BLaER1 (cell line): ENCODE measurements at regions not wholly inside any gene's neighbourhood (a gene's known extent, or its start where the extent isn't known, plus 50 kb on each side); places are given as distances from the start of the nearest gene placed in this dataset.

ENCODE experiments used
- H3K27ac ChIP-seq: shearing (Covaris generic); formaldehyde crosslinking; 2 replicates; pipeline ENCODE4 v1.8.1; 2022
- H3K27me3 ChIP-seq: shearing (Covaris generic); formaldehyde crosslinking; 2 replicates; pipeline ENCODE4 v1.8.1; 2022
- H3K36me3 ChIP-seq: shearing (Covaris generic); formaldehyde crosslinking; 2 replicates; pipeline ENCODE4 v1.8.1; 2022
- H3K4me1 ChIP-seq: shearing (Covaris generic); formaldehyde crosslinking; 2 replicates; pipeline ENCODE4 v1.8.1; 2022
- H3K4me2 ChIP-seq: shearing (Covaris generic); formaldehyde crosslinking; 2 replicates; pipeline ENCODE4 v1.8.1; 2022
- H3K4me3 ChIP-seq: shearing (Covaris generic); formaldehyde crosslinking; 2 replicates; pipeline ENCODE4 v1.8.1; 2022
- H3K9ac ChIP-seq: shearing (Covaris generic); formaldehyde crosslinking; 2 replicates; pipeline ENCODE4 v1.8.1; 2022
- H3K9me3 ChIP-seq: shearing (Covaris generic); formaldehyde crosslinking; 2 replicates; pipeline ENCODE4 v1.8.1; 2022
- H4K20me1 ChIP-seq: shearing (Covaris generic); formaldehyde crosslinking; 2 replicates; pipeline ENCODE4 v1.8.1; 2022
- Cebpa-rat ChIP-seq: shearing (Covaris generic); IDR thresholded peaks from 2 replicates; pipeline ENCODE4 v1.8.1; 2022

- no peak overlapping the region for H3K27ac ChIP-seq
- no peak overlapping the region for H3K9ac ChIP-seq
- no peak overlapping the region for H3K4me2 ChIP-seq
- no peaks in the 10 kb centered on the region for H4K20me1 ChIP-seq
- no peak for TF ChIP-seq Cebpa-rat
- H3K4me3 ChIP-seq, result no peak overlapping the region
- H3K27me3 ChIP-seq, result no peaks in the 10 kb centered on the region
- no peaks in the 10 kb centered on the region for H3K36me3 ChIP-seq
- no peaks in the 10 kb centered on the region for H3K4me1 ChIP-seq
- no peaks in the 10 kb centered on the region for H3K9me3 ChIP-seq
Observed at GRCh38 chr1:59115865-59116264, 181.0 kb upstream of the FGGY start.

- no peak overlapping the region for H3K27ac ChIP-seq
- no peak overlapping the region for H3K4me2 ChIP-seq
- H3K9ac ChIP-seq, result no peak overlapping the region
- no peaks in the 10 kb centered on the region for H3K36me3 ChIP-seq
- no peak for TF ChIP-seq Cebpa-rat
- no peaks in the 10 kb centered on the region for H3K27me3 ChIP-seq
- H3K4me1 ChIP-seq, result no peaks in the 10 kb centered on the region
- H3K9me3 ChIP-seq, result no peaks in the 10 kb centered on the region
- H3K4me3 ChIP-seq, result no peak overlapping the region
- H4K20me1 ChIP-seq, result no peaks in the 10 kb centered on the region
Observed at GRCh38 chr1:59116920-59117542, 179.9 kb upstream of the FGGY start.

GRCh38 chr1:59122527-59122926, 174.4 kb upstream of the FGGY start:
- no peak overlapping the region for H3K9ac ChIP-seq
- no peaks in the 10 kb centered on the region for H4K20me1 ChIP-seq
- H3K27me3 ChIP-seq, result no peaks in the 10 kb centered on the region
- no peak overlapping the region for H3K4me2 ChIP-seq
- H3K36me3 ChIP-seq, result no peaks in the 10 kb centered on the region
- no peak overlapping the region for H3K4me3 ChIP-seq
- no peaks in the 10 kb centered on the region for H3K4me1 ChIP-seq
- H3K27ac ChIP-seq, result no peak overlapping the region
- H3K9me3 ChIP-seq, result no peaks in the 10 kb centered on the region
- TF ChIP-seq Cebpa-rat, result no peak

GRCh38 chr1:59123081-59123681, 173.7 kb upstream of the FGGY start:
- Histone ChIP-seq H3K4me2 (no peak overlapping the region), H3K27ac (no peak overlapping the region)

GRCh38 chr1:59124166-59124565, 172.7 kb upstream of the FGGY start:
- H3K4me1 ChIP-seq, result no peaks in the 10 kb centered on the region
- H3K27ac ChIP-seq, result no peak overlapping the region

More at GRCh38 chr1:59123081-59123681, 173.7 kb upstream of the FGGY start:
- no peaks in the 10 kb centered on the region for H3K27me3 ChIP-seq
- H4K20me1 ChIP-seq, result no peaks in the 10 kb centered on the region
- H3K4me3 ChIP-seq, result no peak overlapping the region
- H3K36me3 ChIP-seq, result no peaks in the 10 kb centered on the region
- TF ChIP-seq Cebpa-rat, result no peak
- H3K4me1 ChIP-seq, result no peaks in the 10 kb centered on the region
- H3K9ac ChIP-seq, result no peak overlapping the region
- no peaks in the 10 kb centered on the region for H3K9me3 ChIP-seq

GRCh38 chr1:59125154-59125553, 171.7 kb upstream of the FGGY start:
- no peaks in the 10 kb centered on the region for H3K9me3 ChIP-seq
- H3K27me3 ChIP-seq, result no peaks in the 10 kb centered on the region
- H3K36me3 ChIP-seq, result no peaks in the 10 kb centered on the region
- no peaks in the 10 kb centered on the region for H4K20me1 ChIP-seq
- no peak overlapping the region for H3K4me2 ChIP-seq
- H3K9ac ChIP-seq, result no peak overlapping the region
- no peak overlapping the region for H3K27ac ChIP-seq
- no peaks in the 10 kb centered on the region for H3K4me1 ChIP-seq
- no peak for TF ChIP-seq Cebpa-rat
- H3K4me3 ChIP-seq, result no peak overlapping the region

More at GRCh38 chr1:59124166-59124565, 172.7 kb upstream of the FGGY start:
- Histone ChIP-seq H3K27me3 (no peaks in the 10 kb centered on the region), H3K4me3 (no peak overlapping the region), H4K20me1 (no peaks in the 10 kb centered on the region), H3K36me3 (no peaks in the 10 kb centered on the region), H3K9me3 (no peaks in the 10 kb centered on the region), H3K9ac (no peak overlapping the region), H3K4me2 (no peak overlapping the region)
- TF ChIP-seq Cebpa-rat, result no peak

GRCh38 chr1:59125676-59126320, 171.1 kb upstream of the FGGY start:
- Histone ChIP-seq H3K9me3 (no peaks in the 10 kb centered on the region), H3K4me1 (no peaks in the 10 kb centered on the region), H3K9ac (no peak overlapping the region), H3K27ac (no peak overlapping the region), H3K4me2 (no peak overlapping the region), H3K36me3 (no peaks in the 10 kb centered on the region), H4K20me1 (no peaks in the 10 kb centered on the region), H3K4me3 (no peak overlapping the region), H3K27me3 (no peaks in the 10 kb centered on the region)
- TF ChIP-seq Cebpa-rat, result no peak

- no peak overlapping the region for H3K27ac ChIP-seq
- no peak overlapping the region for H3K9ac ChIP-seq
Observed at GRCh38 chr1:59126366-59126765, 170.5 kb upstream of the FGGY start.

GRCh38 chr1:59128239-59128736, 168.6 kb upstream of the FGGY start:
- H3K27ac ChIP-seq, result no peak overlapping the region
- H3K4me1 ChIP-seq, result peaks cover 9% of the 10 kb centered on the region

More at GRCh38 chr1:59126366-59126765, 170.5 kb upstream of the FGGY start:
- TF ChIP-seq Cebpa-rat, result no peak
- H3K27me3 ChIP-seq, result no peaks in the 10 kb centered on the region
- no peak overlapping the region for H3K4me3 ChIP-seq
- H4K20me1 ChIP-seq, result no peaks in the 10 kb centered on the region
- H3K4me2 ChIP-seq, result no peak overlapping the region
- H3K9me3 ChIP-seq, result no peaks in the 10 kb centered on the region
- no peaks in the 10 kb centered on the region for H3K36me3 ChIP-seq
- no peaks in the 10 kb centered on the region for H3K4me1 ChIP-seq

GRCh38 chr1:59128784-59129227, 168.1 kb upstream of the FGGY start:
- no peaks in the 10 kb centered on the region for H3K9me3 ChIP-seq
- H4K20me1 ChIP-seq, result no peaks in the 10 kb centered on the region
- no peaks in the 10 kb centered on the region for H3K27me3 ChIP-seq
- no peak overlapping the region for H3K4me2 ChIP-seq
- TF ChIP-seq Cebpa-rat, result no peak
- no peak overlapping the region for H3K27ac ChIP-seq
- no peak overlapping the region for H3K9ac ChIP-seq
- no peak overlapping the region for H3K4me3 ChIP-seq
- H3K4me1 ChIP-seq, result peaks cover 9% of the 10 kb centered on the region
- H3K36me3 ChIP-seq, result no peaks in the 10 kb centered on the region

More at GRCh38 chr1:59128239-59128736, 168.6 kb upstream of the FGGY start:
- no peaks in the 10 kb centered on the region for H3K9me3 ChIP-seq
- no peak overlapping the region for H3K9ac ChIP-seq
- H3K36me3 ChIP-seq, result no peaks in the 10 kb centered on the region
- no peaks in the 10 kb centered on the region for H4K20me1 ChIP-seq
- no peaks in the 10 kb centered on the region for H3K27me3 ChIP-seq
- H3K4me3 ChIP-seq, result no peak overlapping the region
- TF ChIP-seq Cebpa-rat, result no peak
- H3K4me2 ChIP-seq, result no peak overlapping the region
